Gastroesophageal sphincter (tissue), 3 donors: ENCODE measurements at regions not wholly inside any gene's neighbourhood (a gene's known extent, or its start where the extent isn't known, plus 50 kb on each side); places are given as distances from the start of the nearest gene placed in this dataset.

Experiments
- CTCF ChIP-seq, 4 experiments: fragments of 200-600 bp in 2 of 4; fragments of 450-650 bp in 2 of 4; sonication (generic) in 1 of 4; IDR thresholded peaks; one replicate each; pipeline ENCODE4 v1.5.1; 2017 to 2019; ENCODE audit warnings: antibody characterized with exemption in 4 of 4, mild to moderate bottlenecking in 2 of 4, moderate library complexity in 2 of 4
- EP300 ChIP-seq: sonication (generic); formaldehyde crosslinking; IDR thresholded peaks from one replicate; pipeline ENCODE4 v1.6.1; 2017; ENCODE audit warnings: antibody characterized with exemption, mild to moderate bottlenecking
- POLR2A ChIP-seq, 2 donors: fragments of 450-650 bp; IDR thresholded peaks; one replicate each; pipeline ENCODE4 v1.6.1; 2017; ENCODE audit warnings: antibody characterized with exemption in 2 of 2, mild to moderate bottlenecking in 2 of 2, moderate library complexity in 1 of 2
- POLR2AphosphoS5 ChIP-seq: sonication (generic); formaldehyde crosslinking; IDR thresholded peaks from one replicate; pipeline ENCODE4 v1.6.1; 2017; ENCODE audit warnings: antibody characterized with exemption

- TF ChIP-seq POLR2A (IDR thresholded peaks at IDR 0.05), result no peak
- no peak for TF ChIP-seq CTCF (IDR thresholded peaks at IDR 0.05)
- no peak for TF ChIP-seq POLR2AphosphoS5
- TF ChIP-seq EP300, result no peak
These were observed 650.1 kb upstream of the MDGA2 start for GRCh38 chr14:48325486-48325885.
